NB4 (cell line): ENCODE measurements at regions not wholly inside any gene's neighbourhood (a gene's known extent, or its start where the extent isn't known, plus 50 kb on each side); places are given as distances from the start of the nearest gene placed in this dataset.

Experiments
- CTCF ChIP-seq: IDR thresholded peaks from one replicate; pipeline ENCODE4 v1.5.1; 2012; ENCODE audit warnings: low read depth, low read length
- MAX ChIP-seq: IDR thresholded peaks from 2 replicates; pipeline ENCODE4 v1.6.1; 2011; ENCODE audit warnings: low read depth, low read length
- MYC ChIP-seq: IDR thresholded peaks from 2 replicates; pipeline ENCODE4 v1.6.1; 2011; ENCODE audit warnings: low read depth, low read length
- POLR2A ChIP-seq: IDR thresholded peaks from 2 replicates; pipeline ENCODE4 v1.6.1; 2011; ENCODE audit warnings: mild to moderate bottlenecking; ENCODE audit not compliant: insufficient read length; ENCODE audit errors: extremely low read depth

- TF ChIP-seq POLR2A (no peak), MYC (no peak), CTCF (no peak), MAX (no peak)
Observed at GRCh38 chr3:146350852-146351251, 99.9 kb upstream of the PLSCR4 start.
